NT2/D1 (cell line): ENCODE measurements at regions not wholly inside any gene's neighbourhood (a gene's known extent, or its start where the extent isn't known, plus 50 kb on each side); places are given as distances from the start of the nearest gene placed in this dataset.

Experiments
- DNase-seq: peaks from one replicate; pipeline ENCODE4 v3.0.0-alpha.2; 2011; ENCODE audit warnings: low read depth, low spot score
- H3K27me3 ChIP-seq: 2 replicates; pipeline ENCODE4 v1.6.0; 2011; ENCODE audit warnings: mild to moderate bottlenecking; ENCODE audit not compliant: insufficient read length, insufficient read depth
- H3K36me3 ChIP-seq: 2 replicates; pipeline ENCODE4 v1.6.1; 2011; ENCODE audit warnings: mild to moderate bottlenecking, low read length, mixed read lengths; ENCODE audit not compliant: insufficient read depth, insufficient read length
- H3K4me1 ChIP-seq: 2 replicates; pipeline ENCODE4 v1.5.1; 2011; ENCODE audit not compliant: insufficient read depth, insufficient read length
- H3K4me3 ChIP-seq: 2 replicates; pipeline ENCODE4 v1.5.1; 2011; ENCODE audit warnings: low read depth; ENCODE audit not compliant: insufficient read length
- H3K9ac ChIP-seq: 2 replicates; pipeline ENCODE4 v1.6.0; 2011; ENCODE audit warnings: low read depth; ENCODE audit not compliant: insufficient read length
- H3K9me3 ChIP-seq: 2 replicates; pipeline ENCODE4 v1.5.1; 2011; ENCODE audit warnings: mild to moderate bottlenecking, low read length; ENCODE audit not compliant: insufficient read depth
- SUZ12 ChIP-seq: IDR thresholded peaks from 2 replicates; pipeline ENCODE4 v1.6.1; 2011; ENCODE audit not compliant: insufficient read length, insufficient read depth; ENCODE audit errors: extremely low read depth
- YY1 ChIP-seq: IDR thresholded peaks from 2 replicates; pipeline ENCODE4 v1.6.1; 2011; ENCODE audit not compliant: insufficient read length, insufficient read depth
- ZNF274 ChIP-seq: IDR thresholded peaks from 2 replicates; pipeline ENCODE4 v1.6.1; 2011; ENCODE audit warnings: mild to moderate bottlenecking, low read depth, low read length

- H3K4me3 ChIP-seq: no peak overlapping the region
- TF ChIP-seq SUZ12 (no peak), YY1 (no peak), ZNF274 (no peak)
- peaks cover 4% of the 10 kb centered on the region; the same call in 1 of the 2 replicates for H3K9me3 ChIP-seq
- peaks cover 3% of the 10 kb centered on the region for H3K4me1 ChIP-seq
- no peak overlapping the region for H3K9ac ChIP-seq
- DNase-seq: no peak
- H3K36me3 ChIP-seq: no peaks in the 10 kb centered on the region
- no peaks in the 10 kb centered on the region for H3K27me3 ChIP-seq
Measured at GRCh38 chr16:72372087-72373045, 200.4 kb upstream of the PMFBP1 start.

- no peak for TF ChIP-seq ZNF274
- TF ChIP-seq YY1: no peak
- TF ChIP-seq SUZ12: no peak
- DNase-seq: peak; percentile 76
Measured at GRCh38 chr16:72371307-72372086, 199.5 kb upstream of the PMFBP1 start.

GRCh38 chr16:72369274-72369673, 197.3 kb upstream of the PMFBP1 start:
- no peak overlapping the region for H3K4me3 ChIP-seq
- H3K27me3 ChIP-seq: no peaks in the 10 kb centered on the region
- no peak for DNase-seq
- H3K9me3 ChIP-seq: peaks cover 16% of the 10 kb centered on the region
- peaks cover 3% of the 10 kb centered on the region for H3K4me1 ChIP-seq
- TF ChIP-seq SUZ12 (no peak), YY1 (no peak), ZNF274 (no peak)
- H3K9ac ChIP-seq: no peak overlapping the region
- H3K36me3 ChIP-seq: no peaks in the 10 kb centered on the region

More at GRCh38 chr16:72371307-72372086, 199.5 kb upstream of the PMFBP1 start:
- Histone ChIP-seq H3K4me3 (no peak overlapping the region), H3K9me3 (peaks cover 12% of the 10 kb centered on the region), H3K27me3 (no peaks in the 10 kb centered on the region), H3K9ac (no peak overlapping the region), H3K4me1 (peaks cover 3% of the 10 kb centered on the region), H3K36me3 (no peaks in the 10 kb centered on the region)

- no peak for TF ChIP-seq SUZ12
- no peak for TF ChIP-seq YY1
- TF ChIP-seq ZNF274: no peak
- H3K4me1 ChIP-seq: peaks cover 3% of the 10 kb centered on the region
- H3K9me3 ChIP-seq: peaks cover 16% of the 10 kb centered on the region
- no peak for DNase-seq
- no peak overlapping the region for H3K9ac ChIP-seq
- H3K36me3 ChIP-seq: no peaks in the 10 kb centered on the region
- no peak overlapping the region for H3K4me3 ChIP-seq
- no peaks in the 10 kb centered on the region for H3K27me3 ChIP-seq
Measured at GRCh38 chr16:72367851-72368250, 195.9 kb upstream of the PMFBP1 start.

- H3K36me3 ChIP-seq: no peaks in the 10 kb centered on the region
- H3K9ac ChIP-seq: no peak overlapping the region
- H3K27me3 ChIP-seq: no peaks in the 10 kb centered on the region
- TF ChIP-seq YY1 (no peak), SUZ12 (no peak), ZNF274 (no peak)
- DNase-seq: no peak
- H3K4me1 ChIP-seq: no peaks in the 10 kb centered on the region
- no peak overlapping the region for H3K4me3 ChIP-seq
- H3K9me3 ChIP-seq: peaks cover 16% of the 10 kb centered on the region
Measured at GRCh38 chr16:72362973-72363372, 191.0 kb upstream of the PMFBP1 start.

GRCh38 chr16:72362476-72362875, 190.5 kb upstream of the PMFBP1 start:
- Histone ChIP-seq H3K27me3 (no peaks in the 10 kb centered on the region), H3K4me1 (no peaks in the 10 kb centered on the region), H3K36me3 (no peaks in the 10 kb centered on the region), H3K9me3 (peaks cover 14% of the 10 kb centered on the region), H3K9ac (no peak overlapping the region), H3K4me3 (no peak overlapping the region)
- no peak for DNase-seq
- TF ChIP-seq ZNF274 (no peak), SUZ12 (no peak), YY1 (no peak)

GRCh38 chr16:72357910-72358309, 186.0 kb upstream of the PMFBP1 start:
- no peaks in the 10 kb centered on the region for H3K27me3 ChIP-seq
- no peak for TF ChIP-seq ZNF274
- TF ChIP-seq YY1: no peak
- TF ChIP-seq SUZ12: no peak
- H3K4me3 ChIP-seq: no peak overlapping the region
- no peaks in the 10 kb centered on the region for H3K9me3 ChIP-seq
- DNase-seq: no peak
- no peak overlapping the region for H3K9ac ChIP-seq
- no peaks in the 10 kb centered on the region for H3K4me1 ChIP-seq
- H3K36me3 ChIP-seq: no peaks in the 10 kb centered on the region
